Muscle of leg (tissue), 3 donors: ENCODE measurements at regions not wholly inside any gene's neighbourhood (a gene's known extent, or its start where the extent isn't known, plus 50 kb on each side); places are given as distances from the start of the nearest gene placed in this dataset.

Source experiments
- DNase-seq: peaks from one replicate; pipeline ENCODE4 v3.0.0; 2013
- H3K27ac ChIP-seq: one replicate; pipeline ENCODE4 v1.5.1; 2013; ENCODE audit warnings: mild to moderate bottlenecking, low read length, control low read depth
- H3K27me3 ChIP-seq: one replicate; pipeline ENCODE4 v1.6.1; 2013; ENCODE audit warnings: low read length; ENCODE audit not compliant: control insufficient read depth, insufficient read depth
- H3K36me3 ChIP-seq: one replicate; pipeline ENCODE4 v1.6.1; 2013; ENCODE audit warnings: low read length; ENCODE audit not compliant: control insufficient read depth, insufficient read depth
- H3K4me1 ChIP-seq: one replicate; pipeline ENCODE4 v1.6.1; 2013; ENCODE audit warnings: low read length; ENCODE audit not compliant: control insufficient read depth, insufficient read depth
- H3K4me3 ChIP-seq: one replicate; pipeline ENCODE4 v1.5.1; 2013; ENCODE audit warnings: low read length, control low read depth
- H3K9me3 ChIP-seq: replicated peaks from 2 replicates; pipeline ENCODE4 v1.6.1; 2013; ENCODE audit warnings: low read depth, low read length; ENCODE audit not compliant: control insufficient read depth
- WGBS: methylation state at CpG from one replicate; pipeline ENCODE4 v1.1.5; 2013; ENCODE audit warnings: missing lambda C conversion rate; ENCODE audit not compliant: insufficient coverage; 5-methylcytosine and 5-hydroxymethylcytosine counted together

DNA sequence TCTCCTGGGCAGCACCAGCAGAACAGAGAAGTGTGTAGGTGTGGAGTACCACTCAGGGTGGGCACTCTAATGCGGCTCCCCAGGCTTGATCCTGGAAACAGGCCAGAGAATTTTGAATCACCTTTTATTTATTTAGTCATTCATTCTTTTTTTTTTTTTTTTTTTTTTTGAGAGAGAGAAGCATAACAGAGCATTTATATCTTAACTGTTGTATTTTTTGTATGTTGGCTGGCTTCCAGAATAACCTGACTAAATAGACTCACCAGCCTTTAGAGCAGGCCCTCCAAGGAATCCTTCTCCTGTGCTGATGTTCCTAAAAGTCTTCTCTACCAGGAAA, 153.4 kb downstream of the PIK3R1 start:
- Histone ChIP-seq H3K36me3 (no peaks in the 10 kb centered on the region), H3K9me3 (no peaks in the 10 kb centered on the region), H3K4me1 (no peaks in the 10 kb centered on the region), H3K27ac (no peak overlapping the region), H3K4me3 (no peak overlapping the region), H3K27me3 (no peaks in the 10 kb centered on the region)
- WGBS, result no CpG with 5 or more reads among the region's 1 CpG
- no peak for DNase-seq

DNA sequence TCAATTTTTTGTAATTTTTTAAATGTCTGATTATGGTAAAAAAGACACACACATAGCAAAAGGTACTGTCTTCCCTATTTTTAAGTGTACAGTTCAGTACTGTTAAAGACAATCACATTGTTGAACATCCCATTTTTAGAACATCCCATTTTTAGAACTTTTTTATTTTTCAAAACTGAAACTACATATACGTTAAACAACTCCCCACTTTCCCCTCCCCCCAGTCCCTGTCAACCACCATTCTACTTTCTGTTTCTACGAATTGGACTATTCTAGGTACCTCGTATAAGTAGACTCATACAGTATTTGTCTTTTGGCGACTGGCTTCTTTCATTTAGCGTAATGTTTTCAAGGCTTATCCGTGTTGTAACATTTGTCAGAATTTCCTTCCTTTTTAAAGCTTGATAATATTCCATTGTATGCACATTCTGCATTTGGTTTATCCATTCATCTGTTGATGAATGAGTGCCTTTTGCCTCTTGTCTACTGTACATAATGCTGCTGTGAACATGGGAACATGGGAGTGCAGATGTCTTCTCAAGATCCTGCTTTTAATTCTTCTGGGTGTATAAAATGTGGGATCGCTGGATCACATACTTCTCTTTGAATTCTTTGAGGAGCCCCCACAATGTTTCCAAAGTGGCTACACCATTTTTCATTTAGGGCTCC, 154.0 kb downstream of the PIK3R1 start:
- 75% methylated on average over 1 of the region's 7 CpGs for WGBS

DNA sequence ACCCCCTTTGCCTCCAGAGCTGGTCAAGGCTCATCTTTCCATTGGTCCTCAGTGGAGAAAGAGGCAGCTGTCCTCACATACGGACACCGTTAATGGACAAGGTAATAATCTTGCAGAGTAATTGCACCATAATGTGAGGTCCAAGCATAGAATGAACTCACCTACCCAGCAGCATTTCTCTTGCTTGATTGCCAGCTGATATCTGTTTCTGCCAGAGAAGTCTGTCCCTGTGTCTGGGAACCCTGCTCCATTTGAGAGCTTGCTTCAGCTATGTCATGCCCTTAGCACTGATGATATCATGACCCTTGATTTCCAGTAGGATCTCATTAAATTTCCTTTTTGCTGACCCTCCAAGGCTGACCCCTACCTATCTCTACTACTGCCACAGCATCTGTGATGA, 154.6 kb downstream of the PIK3R1 start:
- WGBS, result 90% methylated on average over 2 of the region's 2 CpGs
- Histone ChIP-seq H3K27ac (no peak overlapping the region), H3K36me3 (no peaks in the 10 kb centered on the region), H3K4me3 (no peak overlapping the region), H3K4me1 (no peaks in the 10 kb centered on the region), H3K27me3 (no peaks in the 10 kb centered on the region), H3K9me3 (no peaks in the 10 kb centered on the region)
- DNase-seq, result no peak

More for the DNA sequence above, 154.0 kb downstream of the PIK3R1 start:
- H3K9me3 ChIP-seq, result no peaks in the 10 kb centered on the region
- H3K4me3 ChIP-seq, result no peak overlapping the region
- no peaks in the 10 kb centered on the region for H3K36me3 ChIP-seq
- H3K4me1 ChIP-seq, result no peaks in the 10 kb centered on the region
- H3K27me3 ChIP-seq, result no peaks in the 10 kb centered on the region
- H3K27ac ChIP-seq, result no peak overlapping the region
- no peak for DNase-seq

DNA sequence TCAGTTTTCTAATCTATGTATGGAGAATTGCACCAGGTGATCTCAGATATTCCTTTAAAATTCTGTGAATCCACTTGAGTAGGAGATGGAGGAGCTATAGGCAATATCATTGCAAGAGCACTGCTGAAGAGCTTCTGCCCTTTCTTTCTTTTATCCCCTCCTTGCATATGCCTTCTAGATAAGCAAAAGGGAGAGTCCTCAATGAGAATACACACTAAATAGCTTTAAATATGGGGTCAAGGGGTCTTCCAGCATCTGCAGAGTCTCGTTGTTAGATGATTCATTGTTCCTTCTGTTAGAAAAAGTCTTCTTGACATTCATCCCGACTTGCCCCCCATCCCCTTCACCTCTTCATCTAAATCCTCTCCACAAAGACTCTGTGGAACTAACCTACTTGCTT, 156.1 kb downstream of the PIK3R1 start:
- no peaks in the 10 kb centered on the region for H3K4me1 ChIP-seq
- no peaks in the 10 kb centered on the region for H3K27me3 ChIP-seq
- no peaks in the 10 kb centered on the region for H3K9me3 ChIP-seq
- H3K27ac ChIP-seq, result no peak overlapping the region
- no peaks in the 10 kb centered on the region for H3K36me3 ChIP-seq
- H3K4me3 ChIP-seq, result no peak overlapping the region
- no peak for DNase-seq
- no CpG with 5 or more reads among the region's 2 CpGs for WGBS

DNA sequence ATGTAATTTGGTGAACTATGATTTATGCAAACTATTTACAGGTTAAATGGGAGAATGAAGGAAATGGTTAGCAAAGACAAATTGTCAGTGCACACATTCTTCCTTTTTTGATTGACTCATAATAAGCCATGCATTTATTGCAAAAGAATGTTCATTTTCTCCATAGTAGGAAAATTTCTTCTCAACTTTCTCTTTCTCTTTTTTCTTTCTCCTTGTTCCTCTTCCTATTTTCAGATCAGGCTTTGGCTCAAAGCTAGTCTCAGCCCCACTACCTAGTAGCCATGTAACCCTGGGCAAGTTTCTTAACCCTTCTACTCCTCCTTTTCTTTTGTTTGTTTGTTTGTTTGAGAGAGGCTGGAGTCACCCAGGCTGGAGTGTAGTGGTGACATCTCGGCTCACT, 156.6 kb downstream of the PIK3R1 start:
- H3K27ac ChIP-seq, result no peak overlapping the region
- H3K36me3 ChIP-seq, result no peaks in the 10 kb centered on the region
- no peak overlapping the region for H3K4me3 ChIP-seq
- no peaks in the 10 kb centered on the region for H3K27me3 ChIP-seq
- no CpG with 5 or more reads among the region's 1 CpG for WGBS
- H3K4me1 ChIP-seq, result no peaks in the 10 kb centered on the region
- H3K9me3 ChIP-seq, result no peaks in the 10 kb centered on the region
- no peak for DNase-seq

DNA sequence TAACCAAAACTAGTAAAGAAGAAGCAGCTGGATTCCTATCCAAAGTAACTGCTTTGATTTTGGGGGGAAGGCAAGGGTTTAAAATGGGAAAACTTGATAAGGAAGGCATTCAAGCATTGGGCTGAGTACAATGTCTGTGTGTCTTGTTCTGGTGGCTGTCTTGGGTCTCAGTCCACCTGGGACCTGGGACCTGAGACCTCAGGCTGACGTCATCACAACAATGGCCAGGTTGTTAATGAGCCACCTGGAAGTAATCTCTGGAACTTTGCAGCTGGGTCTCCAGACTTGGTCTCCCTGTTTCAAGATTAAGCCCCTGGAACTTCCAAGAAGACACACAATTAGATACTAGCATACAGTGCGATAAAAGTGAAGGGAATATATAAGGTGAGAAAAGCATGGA, 157.5 kb downstream of the PIK3R1 start:
- DNase-seq, result no peak
- Histone ChIP-seq H3K27ac (no peak overlapping the region), H3K36me3 (no peaks in the 10 kb centered on the region), H3K4me3 (no peak overlapping the region), H3K4me1 (no peaks in the 10 kb centered on the region), H3K27me3 (no peaks in the 10 kb centered on the region), H3K9me3 (no peaks in the 10 kb centered on the region)
- WGBS, result 60% methylated on average over 1 of the region's 2 CpGs

DNA sequence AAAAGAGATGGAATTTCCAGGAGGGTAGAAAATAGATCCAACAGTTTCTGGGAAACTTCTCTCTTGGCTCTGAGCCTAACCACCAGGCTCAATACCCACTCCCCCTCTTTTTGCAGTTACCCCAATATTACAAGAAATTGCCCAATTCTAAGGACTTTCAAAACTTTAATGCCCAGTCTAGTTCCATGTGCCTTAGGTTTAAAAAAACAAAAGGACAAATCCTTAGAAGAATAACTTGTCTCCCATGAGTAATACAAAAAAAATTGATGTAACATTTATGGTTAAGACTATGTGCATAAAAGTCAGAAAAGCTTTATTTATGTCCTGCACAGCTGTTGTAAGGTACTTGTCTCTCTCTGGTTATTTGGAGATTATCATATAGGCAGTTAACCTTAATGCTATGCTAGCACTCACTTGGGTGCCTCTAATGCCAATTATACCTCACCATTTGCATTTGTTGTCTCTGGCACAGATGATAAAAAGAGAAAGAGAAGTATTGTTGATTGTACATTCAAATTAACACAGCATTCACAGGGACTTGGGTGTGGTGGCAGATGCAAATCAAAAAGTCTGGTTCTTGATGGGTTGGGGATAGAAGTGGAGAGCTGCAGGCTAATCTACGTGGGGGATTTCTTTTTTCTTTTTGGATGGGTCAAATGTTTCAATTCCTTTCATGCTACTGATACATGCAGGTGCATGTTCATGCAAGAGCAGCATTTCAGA, 159.4 kb downstream of the PIK3R1 start:
- H3K36me3 ChIP-seq, result no peaks in the 10 kb centered on the region
- H3K4me1 ChIP-seq, result no peaks in the 10 kb centered on the region
- WGBS, result no CpG with 5 or more reads among the region's 1 CpG
- DNase-seq, result no peak
- no peaks in the 10 kb centered on the region for H3K27me3 ChIP-seq
- no peaks in the 10 kb centered on the region for H3K9me3 ChIP-seq
- H3K27ac ChIP-seq, result no peak overlapping the region
- H3K4me3 ChIP-seq, result no peak overlapping the region

DNA sequence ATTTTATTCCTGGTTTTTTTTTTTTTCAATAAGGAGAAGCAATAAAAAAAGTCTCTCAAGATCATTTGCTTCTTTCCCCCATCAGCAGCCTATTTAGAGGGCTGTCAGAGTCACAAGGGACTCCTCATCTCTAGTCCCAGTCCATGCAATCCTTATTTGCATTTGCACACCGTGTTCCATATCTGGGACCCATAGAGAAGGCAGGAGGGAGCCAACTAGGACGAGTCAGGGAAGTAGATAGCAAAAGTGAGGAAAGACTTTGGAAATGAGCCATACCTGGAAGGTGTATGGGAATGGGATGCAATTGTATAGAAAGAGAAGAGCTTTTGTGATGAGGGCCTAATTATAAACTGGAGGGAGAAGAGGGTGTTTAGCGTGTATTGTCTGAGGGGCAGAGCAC, 160.0 kb downstream of the PIK3R1 start:
- no peak for DNase-seq
- no peaks in the 10 kb centered on the region for H3K27me3 ChIP-seq
- no peaks in the 10 kb centered on the region for H3K36me3 ChIP-seq
- WGBS, result 73% methylated on average over 1 of the region's 3 CpGs
- no peak overlapping the region for H3K27ac ChIP-seq
- H3K4me1 ChIP-seq, result no peaks in the 10 kb centered on the region
- no peaks in the 10 kb centered on the region for H3K9me3 ChIP-seq
- no peak overlapping the region for H3K4me3 ChIP-seq

DNA sequence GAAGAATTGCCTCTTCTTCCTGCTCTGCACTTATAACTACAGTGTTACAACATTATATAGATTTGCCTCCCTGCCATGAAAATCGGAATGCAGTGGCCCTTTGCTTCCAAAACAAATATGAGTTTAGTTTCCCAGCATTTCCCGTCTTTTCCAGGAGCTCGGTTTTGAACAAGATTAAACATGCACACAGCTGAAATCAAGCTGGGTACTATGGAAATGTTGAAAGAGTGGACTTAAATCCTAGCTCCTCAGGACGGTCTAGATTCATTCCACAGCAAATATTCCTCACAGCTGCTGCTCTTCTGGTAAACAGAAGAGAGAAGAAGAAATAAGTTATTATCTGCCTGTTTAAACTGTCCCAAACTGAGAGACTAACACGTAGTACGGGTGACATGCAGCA, 161.4 kb downstream of the PIK3R1 start:
- H3K36me3 ChIP-seq, result no peaks in the 10 kb centered on the region
- no peaks in the 10 kb centered on the region for H3K27me3 ChIP-seq
- H3K4me3 ChIP-seq, result no peak overlapping the region
- H3K4me1 ChIP-seq, result no peaks in the 10 kb centered on the region
- no CpG with 5 or more reads among the region's 6 CpGs for WGBS
- H3K27ac ChIP-seq, result no peak overlapping the region
- peak; percentile 24 for DNase-seq
- no peaks in the 10 kb centered on the region for H3K9me3 ChIP-seq

DNA sequence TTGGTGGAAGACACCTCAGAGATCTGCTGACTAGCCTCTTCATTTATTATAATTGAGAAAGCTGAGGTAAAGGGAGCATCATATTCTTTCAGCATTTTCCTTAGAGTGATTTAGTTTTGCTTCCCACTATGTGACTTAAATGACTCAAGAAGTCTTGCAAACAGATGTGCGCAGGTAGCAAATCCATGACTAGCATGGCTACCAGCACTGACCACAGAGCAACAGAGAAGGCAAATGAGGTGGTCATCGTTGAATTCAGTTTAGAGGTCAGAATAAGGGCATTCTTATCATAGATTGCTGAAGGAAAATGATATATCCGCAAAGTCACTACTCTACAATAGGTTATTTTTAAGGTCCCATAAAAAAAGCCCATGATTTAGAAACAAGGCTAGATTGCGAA, 162.2 kb downstream of the PIK3R1 start:
- WGBS, result 89% methylated on average over 2 of the region's 4 CpGs
- Histone ChIP-seq H3K27ac (no peak overlapping the region), H3K36me3 (no peaks in the 10 kb centered on the region), H3K4me1 (no peaks in the 10 kb centered on the region), H3K27me3 (no peaks in the 10 kb centered on the region), H3K4me3 (no peak overlapping the region), H3K9me3 (no peaks in the 10 kb centered on the region)
- DNase-seq, result no peak
